ENCODE measurements at regions not wholly inside any gene's neighbourhood (a gene's known extent, or its start where the extent isn't known, plus 50 kb on each side); places are given as distances from the start of the nearest gene placed in this dataset.

DNA sequence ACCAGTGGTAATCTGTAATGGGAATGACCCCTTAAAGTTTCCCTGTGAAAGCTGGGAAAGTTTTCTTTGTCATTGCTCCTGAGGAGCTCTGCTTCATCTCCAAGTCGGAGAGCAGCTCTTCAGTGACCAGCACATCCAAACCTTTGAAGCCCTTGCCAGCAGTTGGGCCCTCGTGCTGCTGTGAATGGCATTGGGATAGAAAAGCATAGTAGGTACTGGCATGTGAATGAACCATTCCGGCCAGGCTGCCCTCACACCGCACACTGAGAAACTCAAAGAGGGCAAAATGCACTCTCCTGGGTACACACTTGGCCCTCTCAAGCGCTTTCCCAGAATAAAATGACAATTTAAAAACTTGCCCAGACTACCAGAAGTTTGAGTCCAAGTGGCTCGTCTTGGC, 1135.0 kb upstream of the WWC1 start:
- H3K27me3 ChIP-seq (ENCODE audit: low read length), result no peaks in the 10 kb centered on the region

DNA sequence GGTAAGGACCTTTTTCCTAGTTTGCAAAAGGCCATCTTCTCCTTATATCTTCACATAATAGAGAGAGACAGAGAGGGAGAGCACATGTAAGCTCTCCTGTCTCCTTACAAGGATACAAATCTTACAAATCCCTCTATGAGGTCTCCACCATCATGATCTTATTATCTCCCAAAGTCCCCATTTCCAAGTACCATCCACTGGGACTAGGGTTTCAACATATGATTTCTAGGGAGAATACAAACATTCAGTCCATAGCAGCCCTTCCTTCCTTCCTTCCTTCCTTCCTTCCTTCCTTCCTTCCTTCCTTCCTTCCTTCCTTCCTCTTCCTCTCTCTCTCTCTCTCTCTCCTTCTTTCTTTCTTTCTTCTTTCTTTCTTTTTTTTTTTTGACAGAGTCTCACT, 1132.9 kb upstream of the WWC1 start:
- no peaks in the 10 kb centered on the region for H3K36me3 ChIP-seq (ENCODE audit: low read length)
- H3K79me2 ChIP-seq (ENCODE audit: insufficient read depth, low read length), result no peaks in the 10 kb centered on the region
- H3K9me2 ChIP-seq (replicated peaks; ENCODE audit: insufficient read depth, low read length), result no peaks in the 10 kb centered on the region
- no peak overlapping the region for H3K4me2 ChIP-seq (ENCODE audit: low read depth, low read length, poor library complexity, severe bottlenecking)
- no peak overlapping the region for H2AFZ ChIP-seq (ENCODE audit: low read depth, low read length, severe bottlenecking)
- no peak overlapping the region for H3K9ac ChIP-seq (ENCODE audit: low read length)
- H3K9me3 ChIP-seq (ENCODE audit: insufficient read depth, low read length), result no peaks in the 10 kb centered on the region
- no peaks in the 10 kb centered on the region for H3K27me3 ChIP-seq (ENCODE audit: low read length)
- no peaks in the 10 kb centered on the region for H3F3A ChIP-seq (ENCODE audit: insufficient read depth)
- no peak for TF ChIP-seq EZH2phosphoT487 (conservative IDR thresholded peaks at IDR 0.05; ENCODE audit: low read length)
- TF ChIP-seq, protein P1, sequence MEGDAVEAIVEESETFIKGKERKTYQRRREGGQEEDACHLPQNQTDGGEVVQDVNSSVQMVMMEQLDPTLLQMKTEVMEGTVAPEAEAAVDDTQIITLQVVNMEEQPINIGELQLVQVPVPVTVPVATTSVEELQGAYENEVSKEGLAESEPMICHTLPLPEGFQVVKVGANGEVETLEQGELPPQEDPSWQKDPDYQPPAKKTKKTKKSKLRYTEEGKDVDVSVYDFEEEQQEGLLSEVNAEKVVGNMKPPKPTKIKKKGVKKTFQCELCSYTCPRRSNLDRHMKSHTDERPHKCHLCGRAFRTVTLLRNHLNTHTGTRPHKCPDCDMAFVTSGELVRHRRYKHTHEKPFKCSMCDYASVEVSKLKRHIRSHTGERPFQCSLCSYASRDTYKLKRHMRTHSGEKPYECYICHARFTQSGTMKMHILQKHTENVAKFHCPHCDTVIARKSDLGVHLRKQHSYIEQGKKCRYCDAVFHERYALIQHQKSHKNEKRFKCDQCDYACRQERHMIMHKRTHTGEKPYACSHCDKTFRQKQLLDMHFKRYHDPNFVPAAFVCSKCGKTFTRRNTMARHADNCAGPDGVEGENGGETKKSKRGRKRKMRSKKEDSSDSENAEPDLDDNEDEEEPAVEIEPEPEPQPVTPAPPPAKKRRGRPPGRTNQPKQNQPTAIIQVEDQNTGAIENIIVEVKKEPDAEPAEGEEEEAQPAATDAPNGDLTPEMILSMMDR (IDR thresholded peaks at IDR 0.05; ENCODE audit: insufficient read depth, low read length, poor library complexity, severe bottlenecking), result no peak
- no peak overlapping the region for H3K27ac ChIP-seq (ENCODE audit: low read depth, low read length)
- H3K4me3 ChIP-seq (ENCODE audit: insufficient read depth, low read length, poor library complexity, severe bottlenecking), result no peak overlapping the region
- H4K20me1 ChIP-seq (ENCODE audit: low read depth, low read length), result no peaks in the 10 kb centered on the region

More for the DNA sequence above, 1135.0 kb upstream of the WWC1 start:
- Histone ChIP-seq H3K79me2 (ENCODE audit: insufficient read depth, low read length) (no peaks in the 10 kb centered on the region), H3F3A (ENCODE audit: insufficient read depth) (no peaks in the 10 kb centered on the region), H3K4me2 (ENCODE audit: low read depth, low read length, poor library complexity, severe bottlenecking) (no peak overlapping the region), H3K4me3 (ENCODE audit: insufficient read depth, low read length, poor library complexity, severe bottlenecking) (no peak overlapping the region), H3K27ac (ENCODE audit: low read depth, low read length) (no peak overlapping the region), H3K9me2 (replicated peaks; ENCODE audit: insufficient read depth, low read length) (no peaks in the 10 kb centered on the region), H3K9ac (ENCODE audit: low read length) (no peak overlapping the region), H4K20me1 (ENCODE audit: low read depth, low read length) (no peaks in the 10 kb centered on the region), H3K9me3 (ENCODE audit: insufficient read depth, low read length) (no peaks in the 10 kb centered on the region), H3K36me3 (ENCODE audit: low read length) (no peaks in the 10 kb centered on the region), H2AFZ (ENCODE audit: low read depth, low read length, severe bottlenecking) (no peak overlapping the region)
- TF ChIP-seq, protein P1 (IDR thresholded peaks at IDR 0.05; ENCODE audit: insufficient read depth, low read length, poor library complexity, severe bottlenecking), result no peak
- TF ChIP-seq EZH2phosphoT487 (conservative IDR thresholded peaks at IDR 0.05; ENCODE audit: low read length), result no peak

DNA sequence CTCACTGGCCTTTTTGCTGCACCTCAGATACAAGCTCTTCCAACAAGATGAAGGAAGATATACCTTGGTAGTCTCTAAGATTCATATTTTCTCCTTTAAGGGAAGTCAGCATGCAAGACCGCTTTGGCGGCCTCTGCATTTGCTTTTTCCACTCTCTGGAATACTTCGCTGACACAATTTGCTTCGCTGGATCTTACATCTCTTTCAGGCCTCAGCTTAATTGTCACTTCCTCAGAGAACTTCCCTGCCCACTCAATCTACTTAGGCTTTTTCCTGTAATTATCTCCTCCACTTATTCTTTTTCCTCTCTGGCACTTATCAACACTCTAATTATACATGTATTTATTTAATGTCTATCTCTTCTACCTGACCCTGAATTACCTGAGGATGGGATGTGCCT, 1131.1 kb upstream of the WWC1 start:
- no peak for TF ChIP-seq EZH2phosphoT487 (conservative IDR thresholded peaks at IDR 0.05; ENCODE audit: low read length)
- TF ChIP-seq, protein P1 (IDR thresholded peaks at IDR 0.05; ENCODE audit: insufficient read depth, low read length, poor library complexity, severe bottlenecking), result no peak
- Histone ChIP-seq H3K27me3 (ENCODE audit: low read length) (no peaks in the 10 kb centered on the region), H2AFZ (ENCODE audit: low read depth, low read length, severe bottlenecking) (no peak overlapping the region), H3K27ac (ENCODE audit: low read depth, low read length) (no peak overlapping the region), H3K4me3 (ENCODE audit: insufficient read depth, low read length, poor library complexity, severe bottlenecking) (no peak overlapping the region), H3F3A (ENCODE audit: insufficient read depth) (no peaks in the 10 kb centered on the region), H3K4me2 (ENCODE audit: low read depth, low read length, poor library complexity, severe bottlenecking) (no peak overlapping the region), H3K36me3 (ENCODE audit: low read length) (no peaks in the 10 kb centered on the region), H3K9ac (ENCODE audit: low read length) (no peak overlapping the region), H3K9me3 (ENCODE audit: insufficient read depth, low read length) (no peaks in the 10 kb centered on the region), H3K79me2 (ENCODE audit: insufficient read depth, low read length) (no peaks in the 10 kb centered on the region), H4K20me1 (ENCODE audit: low read depth, low read length) (no peaks in the 10 kb centered on the region), H3K9me2 (replicated peaks; ENCODE audit: insufficient read depth, low read length) (no peaks in the 10 kb centered on the region)

All from SU-DHL-6 (cell line).